ENCODE measurements at regions not wholly inside any gene's neighbourhood (a gene's known extent, or its start where the extent isn't known, plus 50 kb on each side); places are given as distances from the start of the nearest gene placed in this dataset.

GRCh38 chr2:224141304-224141703 lies 102.2 kb upstream of the SERPINE2 start:
- H3K9me3 ChIP-seq (ENCODE audit: control insufficient read depth, low read depth, low read length): no peaks in the 10 kb centered on the region
- no peaks in the 10 kb centered on the region for H3K9me1 ChIP-seq (ENCODE audit: control insufficient read depth, extremely low read depth, insufficient read depth, low read length)
- H3K27ac ChIP-seq (ENCODE audit: control insufficient read depth, insufficient read depth, low read length): no peak overlapping the region
- no peaks in the 10 kb centered on the region for H3K27me3 ChIP-seq (ENCODE audit: control insufficient read depth, extremely low read depth, insufficient read depth, low read length)
- DNase-seq (ENCODE audit: low read depth, low spot score) (no peak), FAIRE-seq (peak; percentile 55)
- no peaks in the 10 kb centered on the region for H3K79me2 ChIP-seq (ENCODE audit: control insufficient read depth, insufficient read depth, low read length)
- dilution Hi-C loops (cut with MboI; ENCODE audit: extremely low pct_ligation_motif_present, low sequenced_read_pairs): no loop called here
- H3K4me1 ChIP-seq (ENCODE audit: control insufficient read depth, extremely low read depth, insufficient read depth, low read length): peaks cover 41% of the 10 kb centered on the region
- H3K4me3 ChIP-seq (ENCODE audit: control insufficient read depth in 2 of 3, extremely low read depth in 1 of 3, insufficient read depth in 2 of 3, low read depth in 1 of 3, low read length in 3 of 3): no peak overlapping the region
- no peak overlapping the region for H3K9ac ChIP-seq (ENCODE audit: control insufficient read depth, extremely low read depth, insufficient read depth, low read length)
- H2AFZ ChIP-seq (ENCODE audit: control insufficient read depth, low read length): peak overlapping the region; percentile 45
- no peaks in the 10 kb centered on the region for H3K36me3 ChIP-seq (ENCODE audit: control insufficient read depth in 2 of 2, extremely low read depth in 1 of 2, insufficient read depth in 2 of 2, low read length in 2 of 2)
- H3K4me2 ChIP-seq (ENCODE audit: control insufficient read depth, extremely low read depth, insufficient read depth, low read depth, low read length): peak overlapping the region; percentile 62
- no peaks in the 10 kb centered on the region for H4K20me1 ChIP-seq (ENCODE audit: control insufficient read depth, extremely low read depth, insufficient read depth, low read length)
- TF ChIP-seq EZH2 (IDR thresholded peaks at IDR 0.05; ENCODE audit: low read length) (no peak), CTCF (optimal IDR thresholded peaks at IDR 0.05 in 1 of 3, IDR thresholded peaks at IDR 0.05 in 1 of 3, conservative IDR thresholded peaks at IDR 0.05 in 1 of 3; ENCODE audit: extremely low read depth in 1 of 3, insufficient read depth in 2 of 3, low read length in 3 of 3) (no peak)

- peaks cover 11% of the 10 kb centered on the region for H3K4me1 ChIP-seq (ENCODE audit: control insufficient read depth, extremely low read depth, insufficient read depth, low read length)
- dilution Hi-C loops (cut with MboI; ENCODE audit: extremely low pct_ligation_motif_present, low sequenced_read_pairs): no loop called here
- no peak overlapping the region for H3K4me3 ChIP-seq (ENCODE audit: control insufficient read depth in 2 of 3, extremely low read depth in 1 of 3, insufficient read depth in 2 of 3, low read depth in 1 of 3, low read length in 3 of 3)
- no peak overlapping the region for H3K4me2 ChIP-seq (ENCODE audit: control insufficient read depth, extremely low read depth, insufficient read depth, low read depth, low read length)
- H3K27me3 ChIP-seq (ENCODE audit: control insufficient read depth, extremely low read depth, insufficient read depth, low read length): no peaks in the 10 kb centered on the region
- DNase-seq (ENCODE audit: low read depth, low spot score) (no peak), FAIRE-seq (no peak)
- no peaks in the 10 kb centered on the region for H3K9me1 ChIP-seq (ENCODE audit: control insufficient read depth, extremely low read depth, insufficient read depth, low read length)
- TF ChIP-seq EZH2 (IDR thresholded peaks at IDR 0.05; ENCODE audit: low read length) (no peak), CTCF (optimal IDR thresholded peaks at IDR 0.05 in 1 of 3, IDR thresholded peaks at IDR 0.05 in 1 of 3, conservative IDR thresholded peaks at IDR 0.05 in 1 of 3; ENCODE audit: extremely low read depth in 1 of 3, insufficient read depth in 2 of 3, low read length in 3 of 3) (no peak)
- no peaks in the 10 kb centered on the region for H3K9me3 ChIP-seq (ENCODE audit: control insufficient read depth, low read depth, low read length)
- no peaks in the 10 kb centered on the region for H3K36me3 ChIP-seq (ENCODE audit: control insufficient read depth in 2 of 2, extremely low read depth in 1 of 2, insufficient read depth in 2 of 2, low read length in 2 of 2)
- H3K27ac ChIP-seq (ENCODE audit: control insufficient read depth, insufficient read depth, low read length): no peak overlapping the region
- no peak overlapping the region for H2AFZ ChIP-seq (ENCODE audit: control insufficient read depth, low read length)
- no peaks in the 10 kb centered on the region for H3K79me2 ChIP-seq (ENCODE audit: control insufficient read depth, insufficient read depth, low read length)
- no peak overlapping the region for H3K9ac ChIP-seq (ENCODE audit: control insufficient read depth, extremely low read depth, insufficient read depth, low read length)
- H4K20me1 ChIP-seq (ENCODE audit: control insufficient read depth, extremely low read depth, insufficient read depth, low read length): no peaks in the 10 kb centered on the region
These were observed 98.1 kb upstream of the SERPINE2 start for GRCh38 chr2:224137208-224137607.
